ENCODE measurements at regions not wholly inside any gene's neighbourhood (a gene's known extent, or its start where the extent isn't known, plus 50 kb on each side); places are given as distances from the start of the nearest gene placed in this dataset.

- no peaks in the 10 kb centered on the region for H3K36me3 ChIP-seq (ENCODE audit: control insufficient read depth in 2 of 3, insufficient read depth in 3 of 3, low read length in 3 of 3)
- DNase-seq: no peak
- no peaks in the 10 kb centered on the region for H3K27me3 ChIP-seq (ENCODE audit: control insufficient read depth, insufficient read depth, low read length)
- no peak overlapping the region for H3K9ac ChIP-seq (ENCODE audit: low read length in 3 of 3)
- no peak for TF ChIP-seq CTCF (IDR thresholded peaks at IDR 0.05; ENCODE audit: borderline replicate concordance, extremely low read depth, insufficient read depth)
- intact Hi-C loops (cut with DNase I): no loop called here
- H3K4me3 ChIP-seq (ENCODE audit: low read length in 3 of 3): no peak overlapping the region
- H3K27ac ChIP-seq (ENCODE audit: low read depth in 2 of 2, low read length in 2 of 2): no peak overlapping the region
- no peaks in the 10 kb centered on the region for H3K4me1 ChIP-seq (ENCODE audit: control insufficient read depth in 2 of 3, insufficient read depth in 2 of 3, low read depth in 1 of 3, low read length in 3 of 3)
- no peaks in the 10 kb centered on the region for H3K9me3 ChIP-seq (ENCODE audit: control insufficient read depth in 2 of 3, insufficient read depth in 1 of 3, low read length in 3 of 3)
- FAIRE-seq: no peak
Observed at GRCh38 chr3:88467191-88467590, 317.4 kb downstream of the C3orf38 start.

GRCh38 chr3:88469216-88469615, 319.5 kb downstream of the C3orf38 start:
- no peaks in the 10 kb centered on the region for H3K27me3 ChIP-seq (ENCODE audit: control insufficient read depth, insufficient read depth, low read length)
- FAIRE-seq (no peak), DNase-seq (no peak)
- no peak overlapping the region for H3K27ac ChIP-seq (ENCODE audit: low read depth in 2 of 2, low read length in 2 of 2)
- intact Hi-C loops (cut with DNase I): no loop called here
- no peaks in the 10 kb centered on the region for H3K36me3 ChIP-seq (ENCODE audit: control insufficient read depth in 2 of 3, insufficient read depth in 3 of 3, low read length in 3 of 3)
- H3K4me3 ChIP-seq (ENCODE audit: low read length in 3 of 3): no peak overlapping the region
- H3K9me3 ChIP-seq (ENCODE audit: control insufficient read depth in 2 of 3, insufficient read depth in 1 of 3, low read length in 3 of 3): no peaks in the 10 kb centered on the region
- H3K9ac ChIP-seq (ENCODE audit: low read length in 3 of 3): no peak overlapping the region
- TF ChIP-seq CTCF (IDR thresholded peaks at IDR 0.05; ENCODE audit: borderline replicate concordance, extremely low read depth, insufficient read depth): no peak
- H3K4me1 ChIP-seq (ENCODE audit: control insufficient read depth in 2 of 3, insufficient read depth in 2 of 3, low read depth in 1 of 3, low read length in 3 of 3): no peaks in the 10 kb centered on the region

- TF ChIP-seq CTCF (IDR thresholded peaks at IDR 0.05; ENCODE audit: borderline replicate concordance, extremely low read depth, insufficient read depth): no peak
- FAIRE-seq (no peak), DNase-seq (no peak)
- no peaks in the 10 kb centered on the region for H3K27me3 ChIP-seq (ENCODE audit: control insufficient read depth, insufficient read depth, low read length)
- H3K4me1 ChIP-seq (ENCODE audit: control insufficient read depth in 2 of 3, insufficient read depth in 2 of 3, low read depth in 1 of 3, low read length in 3 of 3): no peaks in the 10 kb centered on the region
- H3K36me3 ChIP-seq (ENCODE audit: control insufficient read depth in 2 of 3, insufficient read depth in 3 of 3, low read length in 3 of 3): no peaks in the 10 kb centered on the region
- H3K27ac ChIP-seq (ENCODE audit: low read depth in 2 of 2, low read length in 2 of 2): no peak overlapping the region
- intact Hi-C loops (cut with DNase I): no loop called here
- H3K9me3 ChIP-seq (ENCODE audit: control insufficient read depth in 2 of 3, insufficient read depth in 1 of 3, low read length in 3 of 3): no peaks in the 10 kb centered on the region
- no peak overlapping the region for H3K4me3 ChIP-seq (ENCODE audit: low read length in 3 of 3)
- no peak overlapping the region for H3K9ac ChIP-seq (ENCODE audit: low read length in 3 of 3)
Observed at GRCh38 chr3:88478460-88478859, 328.7 kb downstream of the C3orf38 start.

- H3K9ac ChIP-seq (ENCODE audit: low read length in 3 of 3): no peak overlapping the region
- TF ChIP-seq CTCF (IDR thresholded peaks at IDR 0.05; ENCODE audit: borderline replicate concordance, extremely low read depth, insufficient read depth): no peak
- H3K27ac ChIP-seq (ENCODE audit: low read depth in 2 of 2, low read length in 2 of 2): no peak overlapping the region
- no peaks in the 10 kb centered on the region for H3K9me3 ChIP-seq (ENCODE audit: control insufficient read depth in 2 of 3, insufficient read depth in 1 of 3, low read length in 3 of 3)
- DNase-seq (no peak), FAIRE-seq (no peak)
- H3K36me3 ChIP-seq (ENCODE audit: control insufficient read depth in 2 of 3, insufficient read depth in 3 of 3, low read length in 3 of 3): no peaks in the 10 kb centered on the region
- H3K27me3 ChIP-seq (ENCODE audit: control insufficient read depth, insufficient read depth, low read length): no peaks in the 10 kb centered on the region
- intact Hi-C loops (cut with DNase I): no loop called here
- H3K4me1 ChIP-seq (ENCODE audit: control insufficient read depth in 2 of 3, insufficient read depth in 2 of 3, low read depth in 1 of 3, low read length in 3 of 3): no peaks in the 10 kb centered on the region
- no peak overlapping the region for H3K4me3 ChIP-seq (ENCODE audit: low read length in 3 of 3)
Observed at GRCh38 chr3:88480822-88481221, 331.1 kb downstream of the C3orf38 start.
